ENCODE measurements at regions not wholly inside any gene's neighbourhood (a gene's known extent, or its start where the extent isn't known, plus 50 kb on each side); places are given as distances from the start of the nearest gene placed in this dataset.

- no peak for TF ChIP-seq JUND (IDR thresholded peaks at IDR 0.05; ENCODE audit: low read depth)
- DNase-seq (ENCODE audit: low read depth in 1 of 2, low spot score in 1 of 2) = no peak
- in situ Hi-C loops (cut with HindIII; ENCODE audit: low pct_unique_long_range_greater_than_20kb, low sequenced_read_pairs) = no loop called here
These were observed 129.6 kb upstream of the ANKRD1 start for GRCh38 chr10:91050371-91051034.

- no peak for DNase-seq (ENCODE audit: low read depth in 1 of 2, low spot score in 1 of 2)
- in situ Hi-C loops (cut with HindIII; ENCODE audit: low pct_unique_long_range_greater_than_20kb, low sequenced_read_pairs) = no loop called here
- TF ChIP-seq JUND (IDR thresholded peaks at IDR 0.05; ENCODE audit: low read depth) = no peak
These were observed 130.9 kb upstream of the ANKRD1 start for GRCh38 chr10:91051829-91052228.

- DNase-seq (ENCODE audit: low read depth in 1 of 2, low spot score in 1 of 2) = peak in 1 of 2 experiments; percentile 52
- no peak for TF ChIP-seq JUND (IDR thresholded peaks at IDR 0.05; ENCODE audit: low read depth)
- in situ Hi-C loops (cut with HindIII; ENCODE audit: low pct_unique_long_range_greater_than_20kb, low sequenced_read_pairs) = no loop called here
These were observed 133.4 kb upstream of the ANKRD1 start for GRCh38 chr10:91054325-91054724.

DNA sequence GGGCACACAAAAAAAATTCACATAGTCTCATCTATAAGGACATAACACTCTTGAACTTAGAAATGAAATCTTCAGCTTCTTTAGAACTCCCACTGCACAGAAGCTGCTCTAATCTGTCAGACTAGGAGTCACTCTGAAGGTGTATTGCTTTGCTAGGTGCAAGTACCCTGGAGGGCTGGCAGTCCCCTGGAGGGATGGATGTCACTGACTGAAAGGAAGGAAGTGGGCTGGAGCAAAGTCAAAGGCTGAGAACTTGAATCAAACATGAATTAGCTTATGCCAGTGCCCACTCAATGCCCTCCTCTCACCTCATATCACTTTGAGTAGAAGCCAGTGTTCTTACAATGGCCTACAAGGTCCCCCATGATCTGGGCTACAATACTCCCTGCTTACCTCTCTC, 140.3 kb upstream of the ANKRD1 start:
- in situ Hi-C loops (cut with HindIII; ENCODE audit: low pct_unique_long_range_greater_than_20kb, low sequenced_read_pairs) = no loop called here
- DNase-seq (ENCODE audit: low read depth in 1 of 2, low spot score in 1 of 2) = no peak
- TF ChIP-seq JUND (IDR thresholded peaks at IDR 0.05; ENCODE audit: low read depth) = no peak

DNA sequence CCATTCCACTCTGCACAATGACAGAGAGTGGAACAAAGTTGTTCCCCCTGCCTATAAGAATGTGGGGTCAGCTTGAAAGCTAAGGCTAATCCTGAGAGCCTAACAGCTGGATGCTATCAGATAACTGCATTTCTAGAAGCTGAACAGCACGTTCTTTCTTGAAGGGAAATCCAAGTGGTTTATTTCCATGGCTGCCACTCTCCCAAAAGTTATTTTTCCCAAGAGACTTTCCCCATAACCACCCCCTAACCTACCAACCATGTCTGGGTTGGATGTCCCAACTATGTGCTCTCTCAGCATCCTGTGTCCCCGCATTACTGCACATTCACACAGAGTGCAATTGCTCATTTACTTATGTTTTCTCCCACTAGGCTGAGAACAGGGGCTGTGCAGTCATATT, 140.7 kb upstream of the ANKRD1 start:
- TF ChIP-seq JUND (IDR thresholded peaks at IDR 0.05; ENCODE audit: low read depth) = no peak
- DNase-seq (ENCODE audit: low read depth in 1 of 2, low spot score in 1 of 2) = no peak
- in situ Hi-C loops (cut with HindIII; ENCODE audit: low pct_unique_long_range_greater_than_20kb, low sequenced_read_pairs) = no loop called here

GRCh38 chr10:91062091-91062490, 141.2 kb upstream of the ANKRD1 start:
- no peak for DNase-seq (ENCODE audit: low read depth in 1 of 2, low spot score in 1 of 2)
- TF ChIP-seq JUND (IDR thresholded peaks at IDR 0.05; ENCODE audit: low read depth) = no peak
- in situ Hi-C loops (cut with HindIII; ENCODE audit: low pct_unique_long_range_greater_than_20kb, low sequenced_read_pairs) = no loop called here

GRCh38 chr10:91071786-91072185, 148.7 kb upstream of the PCGF5 start:
- DNase-seq (ENCODE audit: low read depth in 1 of 2, low spot score in 1 of 2) = no peak
- in situ Hi-C loops (cut with HindIII; ENCODE audit: low pct_unique_long_range_greater_than_20kb, low sequenced_read_pairs) = no loop called here
- TF ChIP-seq JUND (IDR thresholded peaks at IDR 0.05; ENCODE audit: low read depth) = no peak

- DNase-seq (ENCODE audit: low read depth in 1 of 2, low spot score in 1 of 2) = no peak
- in situ Hi-C loops (cut with HindIII; ENCODE audit: low pct_unique_long_range_greater_than_20kb, low sequenced_read_pairs) = no loop called here
- no peak for TF ChIP-seq JUND (IDR thresholded peaks at IDR 0.05; ENCODE audit: low read depth)
These were observed 147.0 kb upstream of the PCGF5 start for GRCh38 chr10:91073286-91073979.

GRCh38 chr10:91076991-91077548, 143.4 kb upstream of the PCGF5 start:
- TF ChIP-seq JUND (IDR thresholded peaks at IDR 0.05; ENCODE audit: low read depth) = no peak
- no peak for DNase-seq (ENCODE audit: low read depth in 1 of 2, low spot score in 1 of 2)
- in situ Hi-C loops (cut with HindIII; ENCODE audit: low pct_unique_long_range_greater_than_20kb, low sequenced_read_pairs) = no loop called here

DNA sequence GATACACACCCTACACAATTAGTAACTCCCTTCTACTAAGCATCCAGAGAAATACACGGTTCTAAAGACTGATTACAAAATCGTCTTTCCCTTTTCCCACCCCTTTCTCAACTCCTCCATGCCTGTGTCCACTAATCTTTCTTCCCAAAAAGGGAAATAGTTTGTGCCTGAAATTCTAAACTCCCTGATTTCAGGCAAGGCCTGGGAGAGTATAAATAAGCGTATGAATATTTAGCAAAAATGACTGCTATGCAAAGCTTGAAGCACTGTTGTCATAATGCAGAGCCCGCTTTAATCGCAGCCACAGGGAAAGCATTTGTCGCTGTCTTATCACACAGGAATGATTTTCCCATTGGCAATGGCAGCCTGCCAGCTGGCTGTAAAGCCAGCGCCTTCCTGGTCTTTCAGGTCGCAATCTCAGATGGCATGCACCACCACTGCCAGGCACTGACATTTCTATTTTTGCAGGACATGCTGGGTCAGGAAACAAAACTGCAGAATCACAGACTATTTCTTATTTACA, 142.9 kb upstream of the PCGF5 start:
- DNase-seq (ENCODE audit: low read depth in 1 of 2, low spot score in 1 of 2) = no peak
- no peak for TF ChIP-seq JUND (IDR thresholded peaks at IDR 0.05; ENCODE audit: low read depth)
- in situ Hi-C loops (cut with HindIII; ENCODE audit: low pct_unique_long_range_greater_than_20kb, low sequenced_read_pairs) = no loop called here

GRCh38 chr10:91080776-91081175, 139.7 kb upstream of the PCGF5 start:
- TF ChIP-seq JUND (IDR thresholded peaks at IDR 0.05; ENCODE audit: low read depth) = no peak
- no peak for DNase-seq (ENCODE audit: low read depth in 1 of 2, low spot score in 1 of 2)
- in situ Hi-C loops (cut with HindIII; ENCODE audit: low pct_unique_long_range_greater_than_20kb, low sequenced_read_pairs) = no loop called here

GRCh38 chr10:91082447-91082846, 138.0 kb upstream of the PCGF5 start:
- TF ChIP-seq JUND (IDR thresholded peaks at IDR 0.05; ENCODE audit: low read depth) = no peak
- in situ Hi-C loops (cut with HindIII; ENCODE audit: low pct_unique_long_range_greater_than_20kb, low sequenced_read_pairs) = no loop called here
- no peak for DNase-seq (ENCODE audit: low read depth in 1 of 2, low spot score in 1 of 2)

All from T47D (cell line).